M059J (cell line): ENCODE measurements at regions not wholly inside any gene's neighbourhood (a gene's known extent, or its start where the extent isn't known, plus 50 kb on each side); places are given as distances from the start of the nearest gene placed in this dataset.
"Not testable (repeated sequence)": the region's sequence is repeated elsewhere in the genome, so short reads cannot be mapped to it uniquely, and the experiment has no call there.

Experiments used
- DNase-seq: peaks from one replicate; pipeline ENCODE4 v3.0.0-alpha.2; 2012; ENCODE audit warnings: low read depth

GRCh38 chr6:163707387-163708355 lies 293.2 kb downstream of the QKI start:
- DNase-seq, result no peak

GRCh38 chr6:163706500-163707087 lies 292.1 kb downstream of the QKI start:
- peak; percentile 40 for DNase-seq

- DNase-seq, result no peak
These were observed 291.4 kb downstream of the QKI start for GRCh38 chr6:163705923-163706322.

GRCh38 chr6:163702736-163703135 lies 288.2 kb downstream of the QKI start:
- no peak for DNase-seq

GRCh38 chr6:163701762-163702161 lies 287.2 kb downstream of the QKI start:
- no peak for DNase-seq

- DNase-seq, result no peak
These were observed 283.6 kb downstream of the QKI start for GRCh38 chr6:163698086-163698485.

- not testable (repeated sequence) for DNase-seq
These were observed 281.8 kb downstream of the QKI start for GRCh38 chr6:163696311-163696710.

GRCh38 chr6:163695414-163695864 lies 280.9 kb downstream of the QKI start:
- peak; percentile 11 for DNase-seq

- DNase-seq, result no peak
These were observed 280.5 kb downstream of the QKI start for GRCh38 chr6:163694988-163695398.

GRCh38 chr6:163694072-163694471 lies 279.6 kb downstream of the QKI start:
- no peak for DNase-seq

- no peak for DNase-seq
These were observed 276.5 kb downstream of the QKI start for GRCh38 chr6:163691049-163691448.

- DNase-seq, result no peak
These were observed 274.3 kb downstream of the QKI start for GRCh38 chr6:163688739-163689362.

GRCh38 chr6:163687075-163687474 lies 272.6 kb downstream of the QKI start:
- DNase-seq, result no peak

GRCh38 chr6:163686301-163686700 lies 271.8 kb downstream of the QKI start:
- DNase-seq, result no peak

GRCh38 chr6:163683105-163683622 lies 268.6 kb downstream of the QKI start:
- no peak for DNase-seq

- peak; percentile 8 for DNase-seq
These were observed 265.2 kb downstream of the QKI start for GRCh38 chr6:163679753-163680152.

- no peak for DNase-seq
These were observed 264.6 kb downstream of the QKI start for GRCh38 chr6:163679012-163679660.

- DNase-seq, result no peak
These were observed 261.1 kb downstream of the QKI start for GRCh38 chr6:163675611-163676010.

- DNase-seq, result no peak
These were observed 258.2 kb downstream of the QKI start for GRCh38 chr6:163672710-163673109.

GRCh38 chr6:163671791-163672190 lies 257.3 kb downstream of the QKI start:
- no peak for DNase-seq

- no peak for DNase-seq
These were observed 256.8 kb downstream of the QKI start for GRCh38 chr6:163671355-163671754.

- DNase-seq, result no peak
These were observed 255.8 kb downstream of the QKI start for GRCh38 chr6:163670336-163670735.
